RCC 7860 (cell line): ENCODE measurements at regions not wholly inside any gene's neighbourhood (a gene's known extent, or its start where the extent isn't known, plus 50 kb on each side); places are given as distances from the start of the nearest gene placed in this dataset.
"Not testable (repeated sequence)": the region's sequence is repeated elsewhere in the genome, so short reads cannot be mapped to it uniquely, and the experiment has no call there.

Experiments used
- DNase-seq: peaks from one replicate; pipeline ENCODE4 v3.0.0-alpha.2; 2015; ENCODE audit warnings: low spot score
- FAIRE-seq: peaks from 2 replicates; lab custom pipeline; 2012; peaks lifted over from hg19 to GRCh38; lab: Jason Lieb, UNC

DNA sequence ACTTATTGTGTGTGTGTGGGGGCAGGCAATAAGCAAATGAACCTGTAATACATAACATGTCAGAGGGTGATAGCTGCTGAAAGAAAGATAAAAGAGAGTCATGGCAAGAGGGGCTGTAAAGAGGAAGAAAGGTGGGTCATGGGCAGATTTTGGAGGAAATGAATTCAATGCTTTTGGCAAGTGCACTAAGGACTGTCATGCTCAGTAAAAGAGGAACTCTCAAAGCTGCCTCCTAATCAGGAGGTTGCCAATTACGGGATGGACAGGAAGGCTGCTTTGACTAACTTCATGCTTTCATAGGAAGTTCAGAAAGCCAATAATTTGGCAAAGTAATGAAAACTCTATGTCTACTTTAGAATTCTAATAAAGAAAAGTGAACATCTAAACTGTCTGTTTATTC lies 401.2 kb downstream of the SH2D4B start:
- FAIRE-seq, result no peak

DNA sequence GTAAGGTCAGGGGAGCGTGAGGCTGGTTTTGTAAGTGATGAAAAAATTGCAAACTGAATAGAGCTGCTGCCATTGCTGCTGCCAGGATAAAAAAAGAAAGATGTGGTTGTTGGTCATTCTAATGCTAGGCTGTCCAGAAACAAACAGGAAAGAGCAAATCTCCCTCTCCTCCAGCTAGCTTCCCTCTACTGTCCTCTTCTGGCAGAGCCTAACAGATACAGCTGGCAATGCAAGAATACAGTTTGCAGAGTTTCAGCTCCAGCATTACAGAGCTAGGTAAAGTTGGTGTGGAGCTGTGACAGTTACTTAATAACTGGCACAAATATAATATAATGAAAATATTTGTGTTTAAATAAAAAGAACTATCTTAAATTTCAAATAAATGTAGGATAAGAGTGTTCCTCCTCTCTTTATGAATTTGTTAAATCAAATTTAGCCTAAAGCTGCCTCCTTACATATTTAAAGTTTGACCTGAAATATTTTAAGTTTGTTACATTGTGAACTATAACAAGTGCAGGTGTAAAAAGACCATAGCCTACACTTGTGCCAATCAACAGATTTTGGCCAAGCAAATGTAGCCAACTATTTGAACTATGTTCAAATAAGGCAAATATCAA lies 407.7 kb downstream of the SH2D4B start:
- DNase-seq, result no peak
- no peak for FAIRE-seq

More for the DNA sequence above, 401.2 kb downstream of the SH2D4B start:
- no peak for DNase-seq

DNA sequence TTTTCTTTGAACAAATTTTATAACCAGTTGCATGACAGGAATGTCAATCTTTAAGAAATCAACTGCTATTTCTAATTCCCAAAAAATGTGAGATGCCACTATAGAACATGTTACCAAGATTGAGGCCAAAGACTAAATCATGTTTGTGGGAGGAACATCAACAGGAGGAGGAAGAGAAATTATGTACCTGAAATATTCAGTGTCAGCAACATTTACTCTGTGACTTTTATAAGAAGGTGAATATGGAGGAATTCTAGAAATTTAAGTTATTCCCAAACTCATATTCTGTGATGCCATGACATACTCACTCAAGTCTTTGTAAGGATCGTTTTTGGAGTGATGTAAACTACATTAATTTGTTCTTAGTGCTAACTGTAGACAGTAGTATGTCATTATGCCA lies 408.4 kb downstream of the SH2D4B start:
- no peak for FAIRE-seq

DNA sequence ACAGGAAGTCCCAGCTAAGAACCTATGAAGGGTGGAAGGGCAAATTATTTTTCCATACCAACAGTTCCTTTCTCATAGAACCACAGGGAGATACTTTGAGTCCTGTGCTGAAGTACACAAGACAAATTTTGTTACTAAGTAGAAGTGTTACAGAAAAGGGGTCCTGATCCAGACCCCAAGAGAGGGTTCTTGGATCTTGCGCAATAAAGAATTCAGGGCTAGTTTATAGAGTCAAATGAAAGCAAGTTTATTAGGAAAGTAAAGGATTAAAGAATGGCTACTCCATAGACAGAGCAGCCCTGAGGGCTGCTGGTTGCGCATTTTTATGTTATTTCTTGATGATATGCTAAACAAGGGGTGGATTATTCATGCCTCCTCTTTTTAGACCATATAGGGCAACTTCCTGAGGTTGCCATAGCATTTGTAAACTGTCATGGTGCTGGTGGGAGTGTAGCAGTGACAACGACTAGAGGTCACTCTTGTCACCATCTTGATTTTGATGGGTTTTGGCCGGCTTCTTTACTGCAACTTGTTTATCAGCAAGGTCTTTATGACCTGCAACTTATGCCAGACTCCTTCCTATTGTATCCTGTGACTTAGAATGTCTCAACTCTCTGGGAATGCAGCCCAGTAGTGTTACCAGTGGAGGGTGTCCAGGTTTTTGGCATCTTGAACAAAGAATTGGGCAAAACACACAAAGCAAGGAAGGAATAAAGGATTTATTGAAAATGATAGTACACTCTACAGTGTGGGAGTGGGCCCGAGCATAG lies 409.4 kb downstream of the SH2D4B start:
- DNase-seq (no peak), FAIRE-seq (no peak)

More for the DNA sequence above, 408.4 kb downstream of the SH2D4B start:
- no peak for DNase-seq

DNA sequence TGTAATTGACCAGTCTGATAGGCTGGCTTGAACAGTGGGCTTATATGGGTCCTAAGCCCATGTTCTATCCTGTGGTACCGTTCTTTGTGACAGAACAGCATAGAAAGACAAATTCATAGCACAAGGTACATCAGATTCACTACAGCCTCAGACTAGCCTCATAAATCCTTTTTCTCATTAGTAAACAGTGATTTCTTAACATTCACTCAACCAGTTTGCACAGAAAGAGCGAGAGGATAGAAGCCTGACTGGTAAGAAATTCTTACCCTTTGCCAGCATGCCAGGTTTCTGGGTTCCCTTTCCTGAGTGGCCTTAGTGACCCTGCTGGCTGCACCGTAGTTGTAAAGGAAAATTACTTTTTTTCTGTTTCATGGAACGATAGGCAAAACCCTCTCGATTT lies 412.1 kb downstream of the SH2D4B start:
- FAIRE-seq, result no peak
- DNase-seq, result no peak

DNA sequence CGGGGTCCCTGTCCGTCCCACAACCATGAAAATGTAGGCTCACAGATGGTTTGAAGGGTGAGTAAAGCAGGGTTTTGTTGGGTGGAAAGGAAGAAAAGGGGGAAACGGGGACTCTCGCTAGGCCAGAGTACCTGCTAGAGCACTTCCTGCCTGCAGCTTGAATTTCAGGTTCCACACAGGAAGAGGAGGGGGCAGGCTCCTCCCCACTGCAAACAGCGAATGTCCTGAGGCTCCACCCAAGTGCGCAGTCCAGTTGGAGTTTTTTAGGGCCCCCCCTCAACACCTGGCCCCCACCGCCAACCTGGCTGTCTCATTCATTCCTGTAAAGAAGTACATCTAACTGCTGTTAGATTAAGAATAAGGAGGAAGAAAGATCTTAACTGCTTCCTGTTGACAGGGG lies 414.7 kb downstream of the SH2D4B start:
- DNase-seq (no peak), FAIRE-seq (no peak)

DNA sequence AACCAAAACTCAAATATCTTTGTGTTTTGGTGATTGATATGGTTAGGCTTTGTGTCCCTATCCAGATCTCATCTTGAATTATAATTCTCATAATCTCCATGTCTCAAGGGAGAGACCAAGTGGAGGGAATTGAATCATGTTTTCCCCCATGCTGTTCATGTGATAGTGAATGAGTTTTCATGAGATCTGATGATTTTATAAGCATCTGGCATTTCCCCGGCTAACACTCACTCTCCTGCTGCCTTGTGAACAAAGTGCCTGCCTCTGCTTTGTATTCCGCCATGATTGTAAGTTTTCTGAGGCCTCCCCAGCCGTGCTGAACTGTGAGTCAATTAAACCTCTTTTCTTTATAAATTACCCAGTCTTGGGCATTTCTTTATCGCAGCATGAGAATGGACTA lies 419.5 kb downstream of the SH2D4B start:
- no peak for FAIRE-seq
- DNase-seq, result no peak

DNA sequence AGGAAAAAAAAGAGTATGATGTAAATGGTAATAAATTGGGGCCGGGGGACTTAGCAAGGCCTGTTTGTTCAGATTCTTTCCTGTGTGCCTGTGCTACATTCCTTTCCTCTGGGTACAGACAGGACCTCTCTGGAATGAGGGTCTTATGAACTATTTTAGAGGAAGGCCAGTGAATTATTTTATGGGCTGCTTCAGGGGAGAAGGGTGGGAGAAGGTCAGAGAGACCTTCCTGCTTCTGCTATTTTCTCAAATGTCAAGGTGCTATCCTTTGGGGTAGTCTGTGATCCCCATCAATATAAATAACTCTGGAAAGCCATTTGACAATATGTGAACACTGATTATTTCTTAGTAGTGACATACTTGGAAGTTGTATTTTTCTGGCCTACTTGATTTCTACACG lies 426.5 kb downstream of the SH2D4B start:
- DNase-seq, result no peak
- FAIRE-seq, result no peak

DNA sequence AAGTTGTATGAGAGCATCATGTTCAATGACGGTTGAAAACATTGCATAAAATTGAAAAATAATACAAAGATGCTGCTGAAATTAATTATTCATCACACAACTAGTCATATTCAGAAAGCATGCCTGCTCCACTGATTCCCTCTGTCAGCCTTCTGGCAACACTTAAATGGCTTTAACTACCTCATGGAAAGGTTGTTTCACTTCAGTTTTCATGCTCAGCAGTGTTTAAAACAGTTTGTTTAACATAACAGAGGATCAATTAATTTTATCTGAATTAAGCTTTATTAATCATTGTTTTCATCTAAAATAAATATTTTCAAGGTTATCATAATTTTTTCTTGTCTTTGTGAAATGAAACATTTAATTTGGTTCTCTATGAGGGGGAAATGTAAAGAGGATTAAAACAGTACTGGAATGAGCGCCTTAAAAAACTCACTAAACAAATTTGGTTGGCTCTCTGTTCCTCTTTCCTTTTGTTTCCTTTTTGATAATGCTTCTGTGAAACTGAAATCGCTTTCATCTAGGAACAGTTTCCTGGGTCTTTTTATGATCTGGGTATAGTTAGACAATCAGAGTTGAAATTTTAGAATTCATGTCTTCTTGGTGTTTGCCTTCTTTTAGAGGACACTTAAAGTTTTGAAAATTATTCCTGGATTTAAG lies 427.4 kb downstream of the SH2D4B start:
- no peak for DNase-seq
- no peak for FAIRE-seq

DNA sequence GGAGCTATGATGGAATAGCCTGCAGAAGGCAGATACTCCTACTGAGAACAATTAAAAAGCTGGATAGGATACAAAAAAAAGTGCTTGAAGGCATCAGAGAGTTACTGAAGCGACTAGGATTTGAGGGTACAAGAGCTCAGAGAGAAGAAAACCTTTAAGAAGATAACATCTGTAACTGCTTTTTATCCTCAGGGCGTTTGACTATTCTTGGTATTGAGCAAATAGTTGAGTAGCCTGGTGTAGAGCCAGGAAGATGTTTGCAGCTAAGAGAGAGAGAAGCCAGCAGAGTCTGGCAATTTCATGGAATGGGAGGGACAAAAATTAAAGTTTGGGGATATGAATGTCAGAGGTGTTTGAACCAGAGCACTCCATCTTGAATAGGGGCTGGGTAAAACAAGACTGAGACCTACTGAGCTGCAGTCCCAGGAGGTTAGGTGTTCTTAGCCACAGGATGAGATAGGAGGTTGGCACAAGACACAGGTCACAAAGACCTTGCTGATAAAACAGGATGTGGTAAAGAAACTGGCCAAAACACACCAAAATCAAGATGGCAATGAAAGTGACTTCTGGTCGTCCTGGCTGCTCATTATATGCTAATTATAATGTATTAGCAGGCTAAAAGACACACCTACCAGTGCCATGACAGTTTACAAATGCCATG lies 428.8 kb downstream of the SH2D4B start:
- FAIRE-seq (no peak), DNase-seq (no peak)

DNA sequence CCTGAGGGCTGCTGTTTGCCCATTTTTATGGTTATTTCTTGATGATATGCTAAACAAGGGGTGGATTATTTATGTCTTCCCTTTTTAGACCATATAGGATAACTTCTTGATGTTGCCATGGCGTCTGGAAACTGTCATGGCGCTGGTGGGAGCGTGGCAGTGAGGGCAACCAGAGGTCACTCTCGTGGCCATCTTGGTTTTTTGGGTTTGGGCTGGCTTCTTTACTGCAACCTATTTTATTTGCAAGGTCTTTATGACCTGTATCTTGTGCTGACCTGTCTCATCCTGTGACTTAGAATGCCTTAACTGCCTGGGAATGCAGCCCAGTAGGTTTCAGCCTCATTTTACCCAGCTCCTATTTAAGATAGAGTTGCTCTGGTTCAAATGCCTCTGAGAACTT lies 429.7 kb downstream of the SH2D4B start:
- not testable (repeated sequence) for FAIRE-seq, DNase-seq

DNA sequence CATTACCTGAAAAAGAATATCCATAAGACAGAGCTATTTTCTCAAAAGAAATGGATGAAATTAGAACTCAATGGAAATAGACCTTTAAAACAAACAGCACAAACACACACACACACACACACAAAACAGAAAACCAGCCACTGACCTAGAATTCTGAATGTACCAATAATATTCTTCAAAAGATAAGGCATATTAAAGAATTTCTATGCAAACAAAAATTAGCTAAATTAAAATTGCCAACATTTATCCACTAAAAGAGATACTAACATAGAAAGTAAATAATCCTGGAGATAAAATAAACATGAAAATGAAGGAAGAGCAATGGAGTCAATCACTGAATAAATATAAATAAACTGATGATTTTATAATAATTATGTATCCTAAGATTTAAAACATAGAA lies 431.2 kb downstream of the SH2D4B start:
- DNase-seq, result no peak
- no peak for FAIRE-seq

DNA sequence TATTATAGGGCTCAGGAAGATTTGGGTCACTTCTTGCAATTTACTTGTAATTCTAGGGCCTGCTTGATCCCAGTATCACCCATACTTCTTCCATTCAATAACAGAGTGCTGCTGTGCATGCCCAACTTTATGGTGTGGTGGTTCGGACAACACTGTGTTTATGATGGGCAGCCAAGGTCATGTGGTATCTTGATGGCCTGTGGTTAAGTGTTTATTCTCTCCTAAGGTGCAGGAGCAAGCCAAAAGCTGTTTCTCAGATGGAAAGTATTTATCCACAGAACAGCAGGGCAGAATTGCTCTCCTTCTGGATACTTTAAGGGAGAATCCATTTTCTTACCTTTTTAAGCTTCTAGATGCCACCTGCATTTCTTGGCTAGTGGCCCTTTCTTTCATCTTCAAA lies 433.8 kb downstream of the SH2D4B start:
- no peak for DNase-seq

DNA sequence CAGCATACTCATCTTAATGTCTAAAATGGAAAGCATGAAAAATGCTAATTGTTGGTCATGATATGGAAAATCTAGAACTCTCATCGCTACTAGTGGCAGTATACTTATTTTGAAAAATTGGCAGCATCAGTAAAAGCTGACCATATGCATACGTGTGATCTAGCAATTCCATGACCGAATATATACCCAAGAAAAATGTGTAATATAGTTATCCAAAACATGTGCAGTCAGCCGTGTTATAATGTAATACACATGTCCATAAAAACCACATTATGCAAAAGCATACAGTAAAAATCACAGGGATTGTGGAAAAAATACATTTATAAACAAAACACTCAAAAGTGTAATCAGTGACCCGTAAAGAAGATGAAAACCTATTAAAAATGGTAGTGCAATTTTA lies 439.0 kb downstream of the SH2D4B start:
- DNase-seq (no peak), FAIRE-seq (no peak)

More for the DNA sequence above, 433.8 kb downstream of the SH2D4B start:
- no peak for FAIRE-seq

DNA sequence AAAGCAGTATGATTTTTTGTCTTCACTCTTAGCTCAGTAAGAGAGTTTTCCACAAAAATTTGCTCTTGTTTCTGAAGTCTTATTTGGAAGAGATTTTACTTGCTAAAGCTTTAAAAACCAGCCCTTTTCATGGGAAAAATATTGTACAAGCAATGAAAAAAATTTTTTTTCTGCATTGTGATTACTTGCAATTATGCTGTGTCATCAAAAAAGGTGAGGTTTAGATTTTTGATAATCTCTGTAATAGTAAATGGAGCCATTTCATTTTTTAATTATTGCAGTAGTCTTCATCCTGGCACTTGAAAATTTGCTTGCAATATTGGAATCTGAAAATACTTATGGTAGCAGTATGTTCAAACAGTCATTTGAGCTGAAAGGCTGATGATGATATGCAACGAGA lies 447.4 kb downstream of the SH2D4B start:
- DNase-seq (no peak), FAIRE-seq (no peak)

DNA sequence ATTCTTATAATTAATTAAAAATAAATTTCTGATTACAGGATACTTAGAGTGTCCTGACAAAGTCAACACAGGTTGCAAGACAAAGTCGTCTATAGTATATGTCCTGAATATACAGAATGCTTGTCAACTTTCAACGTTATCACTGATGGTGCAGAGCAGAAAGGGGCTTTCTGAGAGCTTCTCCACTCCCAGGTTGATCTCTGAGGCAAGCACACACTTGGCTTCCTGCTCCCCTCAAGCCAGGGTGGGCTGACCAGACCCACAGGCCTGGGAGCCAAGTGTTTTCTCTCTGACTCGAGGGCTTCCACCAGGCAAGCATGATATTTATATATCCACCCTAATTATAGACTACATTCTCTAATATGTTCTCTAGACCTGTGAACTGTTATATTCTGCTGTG lies 448.9 kb downstream of the SH2D4B start:
- FAIRE-seq (no peak), DNase-seq (no peak)

DNA sequence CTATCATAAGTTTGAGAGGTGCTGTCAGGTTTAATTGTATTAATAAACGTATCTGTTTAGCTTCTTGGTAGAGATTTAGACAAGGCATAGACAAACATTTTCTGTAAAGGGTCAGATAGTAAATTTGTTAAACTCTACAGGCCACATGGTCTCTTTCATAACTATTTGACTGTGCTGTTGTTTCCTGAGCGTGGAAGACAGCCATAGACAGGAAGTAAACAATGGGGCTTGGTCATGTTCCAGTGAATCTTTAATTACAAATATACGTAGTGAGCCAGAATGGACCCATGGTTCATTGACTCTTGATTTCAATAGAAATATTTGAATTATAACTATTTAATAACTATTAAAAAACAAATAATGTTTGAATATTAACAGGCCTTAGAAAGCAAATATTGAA lies 451.1 kb downstream of the SH2D4B start:
- DNase-seq, result no peak
- FAIRE-seq, result no peak

DNA sequence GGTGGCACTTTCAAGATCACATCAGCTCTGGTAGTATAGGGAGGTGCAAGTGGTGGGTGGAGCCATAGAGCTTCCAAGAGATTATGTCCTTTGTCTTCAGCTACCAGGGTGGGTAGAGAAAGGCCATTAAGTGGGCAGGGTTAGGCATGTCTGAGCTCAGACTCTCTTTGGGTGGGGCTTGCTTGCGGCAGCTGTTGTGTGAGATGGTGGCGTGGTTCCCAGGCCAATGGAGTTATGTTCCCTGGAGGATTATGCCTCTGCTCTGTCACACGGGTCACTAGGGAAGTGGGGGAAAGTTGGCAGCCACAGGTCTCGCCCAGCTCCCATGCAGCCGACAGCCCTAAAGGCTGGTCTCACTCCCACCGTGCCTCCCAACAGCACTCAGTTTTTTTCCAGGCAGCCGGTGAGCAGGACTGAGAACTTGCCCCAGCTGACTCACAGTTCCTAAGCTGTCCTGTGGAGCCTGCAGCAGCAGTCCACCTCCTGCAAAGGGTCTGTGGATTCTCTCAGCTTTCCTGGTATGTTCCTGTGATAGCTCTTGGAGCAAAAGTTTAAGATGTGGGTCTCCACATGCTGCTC lies 459.0 kb downstream of the SH2D4B start:
- DNase-seq (no peak), FAIRE-seq (no peak)

DNA sequence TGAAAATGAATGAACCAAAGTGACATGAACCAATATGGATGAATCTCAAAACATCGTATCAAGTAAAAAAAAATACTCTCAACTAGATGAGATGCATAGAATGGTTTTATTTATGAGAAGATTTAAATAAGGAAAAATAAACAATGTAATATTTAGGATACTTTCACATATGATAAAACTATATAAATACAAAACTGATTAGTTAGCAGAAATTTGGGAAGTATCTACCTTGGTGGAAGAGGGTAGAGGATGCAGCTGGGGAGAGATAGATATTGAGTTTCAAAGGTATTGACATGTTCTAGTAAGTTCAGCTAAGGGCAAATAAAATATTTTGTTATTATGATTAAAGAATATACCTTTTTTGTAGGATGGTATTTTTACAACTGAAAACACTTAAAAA lies 463.1 kb downstream of the SH2D4B start:
- DNase-seq, result no peak
- FAIRE-seq, result no peak

DNA sequence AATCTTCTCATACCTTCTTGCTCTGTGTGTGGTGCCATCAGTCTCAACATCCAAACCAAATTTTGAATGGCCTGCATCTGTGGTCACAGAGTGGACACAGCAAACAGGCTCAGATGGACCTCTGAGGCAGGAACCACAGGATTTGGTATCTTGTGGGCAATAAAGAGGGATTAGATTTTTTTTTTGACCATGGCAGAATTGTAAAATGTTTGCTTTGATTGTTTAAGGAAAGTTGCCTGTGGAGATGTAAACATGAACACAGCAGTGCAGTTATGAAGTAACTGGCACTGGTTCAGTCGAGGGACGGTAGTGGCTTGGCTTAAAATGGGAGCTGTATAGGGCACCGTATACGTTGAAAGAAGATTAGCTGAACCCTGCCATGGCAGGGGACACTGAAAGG lies 464.7 kb downstream of the SH2D4B start:
- DNase-seq (no peak), FAIRE-seq (no peak)

DNA sequence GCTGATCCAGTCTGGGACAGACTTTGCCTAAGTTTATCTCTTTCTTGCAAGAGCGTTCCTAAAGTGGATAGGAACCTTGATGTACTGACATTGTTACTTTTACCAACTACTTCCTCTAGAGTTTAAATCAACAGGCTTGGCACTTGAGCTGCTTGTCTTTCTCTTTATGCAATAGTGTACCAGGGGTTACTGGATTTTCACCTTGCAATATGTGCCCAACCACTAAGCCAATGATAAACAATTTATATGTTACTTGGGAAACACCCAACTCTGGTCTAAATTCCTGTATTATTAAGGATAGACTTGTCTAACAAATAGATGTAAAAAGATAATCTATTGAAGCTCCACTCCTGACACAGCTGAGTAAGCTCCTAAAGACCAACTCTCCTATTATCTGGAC lies 470.2 kb downstream of the SH2D4B start:
- FAIRE-seq (no peak), DNase-seq (no peak)
